Spleen (tissue), 7 donors: ENCODE measurements at regions not wholly inside any gene's neighbourhood (a gene's known extent, or its start where the extent isn't known, plus 50 kb on each side); places are given as distances from the start of the nearest gene placed in this dataset.

Experiments
- CTCF ChIP-seq, 11 experiments: fragments of 200-600 bp in 7 of 11; fragments of 450-650 bp in 4 of 11; sonication (generic) in 4 of 11; IDR thresholded peaks in 8 of 11; conservative IDR thresholded peaks in 3 of 11; 1 replicate in 7 of 11; 2 replicates in 4 of 11; pipeline versions ENCODE4 v1.4.0 to v1.8.0; 2016 to 2021; ENCODE audit warnings: antibody characterized with exemption in 11 of 11, inconsistent platforms in 4 of 11, mild to moderate bottlenecking in 1 of 11
- POLR2AphosphoS5 ChIP-seq, 3 donors: sonication (generic); formaldehyde crosslinking; IDR thresholded peaks; one replicate each; pipeline ENCODE4 v1.5.1; 2017; ENCODE audit warnings: antibody characterized with exemption in 3 of 3
- donor health status: DM: no; HTN: no; CAD: no; lungs with moderate emphysema.
- donor health status: DM: no; HTN: no; CAD: no.
- donor health status: DM: no; HTN: no; CAD: no.

- TF ChIP-seq POLR2AphosphoS5 (IDR thresholded peaks at IDR 0.05) (no peak), CTCF (IDR thresholded peaks at IDR 0.05 in 8 of 11, conservative IDR thresholded peaks at IDR 0.05 in 3 of 11) (no peak)
Measured at GRCh38 chr10:33552290-33552689, 217.8 kb upstream of the NRP1 start.
